GM21737 (cell line): ENCODE measurements at regions not wholly inside any gene's neighbourhood (a gene's known extent, or its start where the extent isn't known, plus 50 kb on each side); places are given as distances from the start of the nearest gene placed in this dataset.
"Not testable (repeated sequence)": the region's sequence is repeated elsewhere in the genome, so short reads cannot be mapped to it uniquely, and the experiment has no call there.

ENCODE experiments used
- ATAC-seq: cut with Tn5 transposase; IDR thresholded peaks from one replicate; pipeline ENCODE4 v1.9.1; 2021; ENCODE audit warnings: mild to moderate bottlenecking, moderate library complexity; ENCODE audit not compliant: unreplicated experiment

DNA sequence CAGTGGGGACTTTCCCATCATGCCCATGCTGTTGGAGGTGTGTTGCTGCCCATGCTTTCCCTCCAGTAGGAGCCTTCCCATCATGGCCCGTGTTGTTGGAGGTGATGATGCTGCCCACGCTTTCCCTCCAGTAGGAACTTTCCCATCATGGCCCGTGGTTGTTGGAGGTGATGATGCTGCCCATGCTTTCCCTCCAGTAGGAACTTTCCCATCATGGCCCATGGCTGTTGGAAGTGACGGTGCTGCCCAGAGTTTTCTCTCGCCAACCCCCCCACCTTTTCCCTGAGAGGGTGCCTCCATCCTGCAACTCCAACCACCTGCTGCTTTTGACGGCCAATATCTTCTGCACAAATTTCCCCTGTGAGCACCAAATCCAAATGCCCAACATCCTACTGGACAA is 205.7 kb downstream of the TOMM20 start:
- ATAC-seq = no peak

GRCh38 chr1:234921266-234922062 is 207.2 kb downstream of the TOMM20 start:
- ATAC-seq = no peak

GRCh38 chr1:234920843-234921140 is 207.8 kb downstream of the TOMM20 start:
- no peak for ATAC-seq

GRCh38 chr1:234920136-234920842 is 208.3 kb downstream of the TOMM20 start:
- ATAC-seq = no peak

DNA sequence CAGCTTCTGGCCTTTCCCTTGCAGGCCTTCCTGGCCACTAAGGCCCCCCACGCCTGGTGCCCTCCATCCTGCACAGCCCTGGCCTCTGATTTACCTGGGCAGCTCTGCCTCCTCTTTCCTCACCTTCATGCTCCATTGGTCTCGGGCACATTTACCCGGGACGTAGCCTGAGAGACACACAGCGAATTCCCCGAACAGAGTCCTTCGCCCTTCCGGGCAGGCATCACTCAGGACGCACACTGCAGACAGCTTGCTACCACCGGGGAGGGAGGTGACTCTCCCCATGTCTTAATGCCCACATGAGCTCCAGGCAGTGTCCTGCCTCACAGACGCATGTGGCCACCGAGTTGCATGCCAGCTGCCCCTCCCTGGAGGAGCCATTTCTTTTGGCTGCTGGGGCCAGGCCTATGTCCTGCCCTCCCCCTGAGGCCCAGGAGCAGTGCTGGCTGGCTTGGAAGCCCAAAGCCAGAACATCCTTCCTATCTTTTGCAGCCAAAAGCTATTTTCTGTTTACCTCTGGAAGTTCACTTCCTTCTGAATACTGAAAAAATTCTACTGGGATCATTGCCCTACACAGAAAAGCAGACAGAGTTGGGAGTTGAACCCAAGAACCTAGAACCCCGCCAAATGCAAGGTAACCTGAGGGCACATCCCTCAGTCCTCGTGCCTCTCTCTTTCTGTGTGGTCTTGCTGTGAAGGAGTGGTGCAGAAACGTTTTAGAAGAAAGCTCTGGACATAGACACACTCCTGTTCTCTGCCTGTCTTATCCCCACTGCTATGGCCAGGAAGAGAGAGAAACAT is 209.5 kb downstream of the TOMM20 start:
- no peak for ATAC-seq

GRCh38 chr1:234918181-234918841 is 210.3 kb downstream of the TOMM20 start:
- ATAC-seq = no peak

- no peak for ATAC-seq
Observed at GRCh38 chr1:234917495-234918180, 211.0 kb downstream of the TOMM20 start.

- peak; percentile 54 for ATAC-seq
Observed at GRCh38 chr1:234916840-234917239, 211.8 kb downstream of the TOMM20 start.

DNA sequence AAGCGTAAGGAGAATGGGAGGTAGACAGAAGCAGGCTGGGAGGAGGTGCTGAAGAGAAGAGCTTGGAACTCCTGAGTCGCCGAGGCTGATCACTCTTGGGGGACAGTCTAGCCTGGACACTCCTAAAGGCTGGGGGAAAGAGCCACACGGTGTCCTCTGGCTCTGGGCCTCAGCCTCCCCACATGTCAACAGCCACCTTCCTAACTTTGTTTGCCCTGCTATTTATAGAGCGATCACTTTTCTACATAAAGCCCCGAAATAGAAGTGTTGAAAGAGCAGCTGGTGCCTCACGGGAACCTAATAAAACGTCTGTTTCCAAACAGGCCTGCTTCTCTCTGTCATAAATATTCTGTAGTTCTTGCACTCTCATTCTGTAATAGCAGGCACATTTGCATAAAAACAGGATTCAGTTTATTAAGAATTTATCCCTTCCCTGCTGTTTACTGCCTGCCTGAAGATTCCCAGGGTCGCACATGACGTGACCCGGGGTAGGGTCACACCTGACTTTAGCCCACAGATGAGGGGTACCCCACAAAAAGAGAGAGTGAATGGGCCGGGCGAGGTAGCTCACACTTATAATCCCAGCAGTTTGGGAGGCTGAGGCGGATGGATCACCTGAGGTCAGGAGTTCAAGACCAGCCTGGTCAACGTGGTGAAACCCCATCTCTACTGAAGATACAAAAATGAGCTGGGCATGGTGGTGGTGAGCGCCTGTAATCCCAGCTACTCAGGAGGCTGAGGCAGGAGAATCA is 212.5 kb downstream of the TOMM20 start:
- ATAC-seq = no peak

- ATAC-seq = no peak
Observed at GRCh38 chr1:234914606-234915290, 213.9 kb downstream of the TOMM20 start.

- no peak for ATAC-seq
Observed at GRCh38 chr1:234913771-234914170, 214.9 kb downstream of the TOMM20 start.

GRCh38 chr1:234913278-234913649 is 215.4 kb downstream of the TOMM20 start:
- ATAC-seq = no peak

DNA sequence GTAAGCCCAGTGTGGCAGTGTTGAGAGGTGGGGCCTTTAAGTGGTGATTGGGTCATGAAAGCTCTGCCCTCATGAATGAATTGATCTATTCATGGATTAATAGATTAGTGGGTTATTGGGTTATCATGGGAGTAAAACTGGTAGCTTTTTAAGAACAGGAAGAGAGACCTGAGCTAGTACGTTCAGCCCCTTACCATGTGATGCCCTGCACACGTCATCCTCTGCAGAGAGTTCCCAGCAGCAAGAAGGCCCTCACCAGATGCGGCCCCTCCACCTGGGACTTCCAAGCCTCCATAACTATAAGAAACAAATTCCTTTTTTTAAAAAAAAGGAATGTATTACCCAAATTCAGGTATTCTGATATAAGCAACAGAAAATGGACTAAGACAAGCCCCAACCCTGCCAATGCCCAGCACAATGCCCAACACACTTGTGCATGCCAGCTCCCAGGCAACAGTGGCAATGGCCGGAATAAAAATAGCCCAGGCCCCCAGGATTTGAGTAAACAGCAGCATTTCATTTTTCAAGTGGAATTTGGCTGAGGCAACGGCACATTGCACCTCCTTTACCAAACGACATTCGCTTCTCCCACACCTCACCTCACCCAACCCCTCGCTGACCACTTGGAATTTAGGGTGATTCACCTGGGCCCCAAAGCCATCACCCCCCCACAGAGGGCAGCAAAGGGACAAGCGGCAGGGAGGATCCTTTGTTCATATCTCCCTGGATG is 215.9 kb downstream of the TOMM20 start:
- no peak for ATAC-seq

GRCh38 chr1:234911787-234912186 is 216.8 kb downstream of the TOMM20 start:
- ATAC-seq = no peak

- ATAC-seq = not testable (repeated sequence)
Observed at GRCh38 chr1:234911136-234911535, 217.5 kb downstream of the TOMM20 start.

DNA sequence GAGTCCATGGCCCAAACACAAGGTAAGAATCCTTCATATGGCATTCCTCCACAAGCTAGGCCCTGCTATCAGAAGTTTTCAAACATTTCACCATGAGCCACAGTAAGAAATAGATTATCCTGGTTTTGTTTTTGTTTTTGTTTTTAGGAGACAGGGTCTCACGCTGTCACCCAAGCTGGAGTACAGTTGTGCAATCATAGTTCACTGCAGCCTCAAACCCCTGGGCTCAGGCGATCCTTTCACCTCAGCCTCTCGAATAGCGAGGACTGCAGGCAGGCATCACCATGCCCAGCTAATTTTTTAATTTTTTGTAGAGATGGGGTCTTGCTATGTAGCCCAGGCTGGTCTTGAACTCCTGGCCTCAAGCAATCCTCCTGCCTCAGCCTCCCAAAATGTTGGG is 218.8 kb downstream of the TOMM20 start:
- ATAC-seq = no peak

DNA sequence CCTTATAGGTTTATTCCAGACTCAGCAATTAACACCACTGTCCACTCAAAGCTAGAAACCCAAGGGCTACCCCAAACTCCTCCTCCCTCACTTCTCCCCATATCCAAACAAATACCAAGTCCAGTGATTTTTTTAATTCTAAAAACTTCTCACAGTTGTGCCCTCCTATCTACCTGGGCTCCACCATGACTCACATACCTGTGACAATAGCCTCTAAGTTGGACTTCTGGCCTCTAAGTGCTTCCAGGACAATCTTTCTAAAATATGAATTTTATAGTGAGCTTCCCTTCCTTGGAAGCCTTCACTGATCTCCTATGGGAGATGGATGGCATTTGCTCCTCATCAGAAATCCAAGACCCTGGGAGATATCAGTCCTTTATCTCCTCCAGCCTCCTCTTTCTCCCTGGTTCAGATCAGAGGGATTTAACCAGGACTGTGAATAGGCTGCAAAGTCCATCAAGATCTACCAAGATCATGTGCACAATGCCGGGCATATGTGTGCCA is 219.3 kb downstream of the TOMM20 start:
- no peak for ATAC-seq

GRCh38 chr1:234908571-234908970 is 220.1 kb downstream of the TOMM20 start:
- ATAC-seq = no peak
